Ascending aorta (tissue), 2 donors: ENCODE measurements at regions not wholly inside any gene's neighbourhood (a gene's known extent, or its start where the extent isn't known, plus 50 kb on each side); places are given as distances from the start of the nearest gene placed in this dataset.

Experiments
- DNase-seq, 2 donors: peaks; one replicate each; pipeline ENCODE4 v3.0.0-alpha.2; 2019; ENCODE audit warnings: low spot score in 2 of 2
- H3K27ac ChIP-seq, 2 donors: fragments of 200-600 bp; sonication (generic); one replicate each; pipeline ENCODE4 v1.5.1; 2016 to 2017; ENCODE audit warnings: mild to moderate bottlenecking in 1 of 2
- H3K27me3 ChIP-seq: fragments of 200-600 bp; sonication (generic); one replicate; pipeline ENCODE4 v1.5.1; 2017
- H3K36me3 ChIP-seq, 2 donors: fragments of 200-600 bp; sonication (generic); one replicate each; pipeline ENCODE4 v1.5.1; 2016
- H3K4me1 ChIP-seq, 2 donors: fragments of 200-600 bp; sonication (generic); one replicate each; pipeline ENCODE4 v1.5.1; 2016 to 2017; ENCODE audit warnings: mild to moderate bottlenecking in 1 of 2
- H3K4me3 ChIP-seq, 2 donors: fragments of 200-600 bp; sonication (generic); one replicate each; pipeline ENCODE4 v1.5.1; 2016 to 2017; ENCODE audit warnings: mild to moderate bottlenecking in 1 of 2
- H3K9me3 ChIP-seq, 2 donors: fragments of 200-600 bp; sonication (generic); one replicate each; pipeline ENCODE4 v1.5.1; 2016
- intact Hi-C: fragments of 100-400 bp; cut with DNase I; formaldehyde crosslinking; loops from one replicate; pipeline ENCODE4 v1.15.1; 2023
- TF ChIP-seq, protein P1 (sequence below), 3 experiments: fragments of 200-600 bp in 2 of 3; fragments of 450-650 bp in 1 of 3; sonication (generic) in 2 of 3; IDR thresholded peaks; one replicate each; pipeline ENCODE4 v1.5.1; 2016 to 2019; ENCODE audit warnings: antibody characterized with exemption in 3 of 3, mild to moderate bottlenecking in 1 of 3, moderate library complexity in 1 of 3

DNA sequence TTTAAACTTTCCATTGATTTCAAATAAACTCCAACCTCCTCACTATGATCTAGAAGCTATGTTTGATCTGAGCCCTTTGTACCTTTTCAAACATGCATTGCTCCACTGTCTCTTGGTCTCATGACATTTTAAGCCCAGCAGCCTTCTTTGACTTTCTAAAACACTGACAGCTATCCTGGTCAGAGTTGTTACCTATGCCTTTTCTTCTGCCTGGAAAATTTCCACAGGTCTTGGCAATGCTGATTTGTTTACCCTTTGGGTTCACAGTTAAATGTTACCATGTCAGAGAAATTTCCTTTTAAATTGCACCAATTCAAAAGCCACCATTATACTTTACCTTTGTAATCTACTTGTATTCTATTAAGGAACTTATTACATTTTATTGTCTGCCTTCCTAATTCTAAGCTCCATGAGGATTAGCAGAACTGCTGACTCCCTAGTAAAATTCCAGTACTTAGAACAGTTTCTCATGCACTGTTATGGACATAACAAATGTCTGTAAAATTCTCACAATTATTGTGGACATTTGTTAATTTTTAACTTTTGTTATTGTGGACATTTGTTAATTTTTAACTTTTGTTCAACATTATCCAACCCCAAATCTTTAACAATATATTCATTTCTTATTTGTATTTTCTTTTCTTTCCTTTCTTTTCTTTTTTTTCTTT lies 1064.4 kb downstream of the NCAM2 start:
- TF ChIP-seq, protein P1, sequence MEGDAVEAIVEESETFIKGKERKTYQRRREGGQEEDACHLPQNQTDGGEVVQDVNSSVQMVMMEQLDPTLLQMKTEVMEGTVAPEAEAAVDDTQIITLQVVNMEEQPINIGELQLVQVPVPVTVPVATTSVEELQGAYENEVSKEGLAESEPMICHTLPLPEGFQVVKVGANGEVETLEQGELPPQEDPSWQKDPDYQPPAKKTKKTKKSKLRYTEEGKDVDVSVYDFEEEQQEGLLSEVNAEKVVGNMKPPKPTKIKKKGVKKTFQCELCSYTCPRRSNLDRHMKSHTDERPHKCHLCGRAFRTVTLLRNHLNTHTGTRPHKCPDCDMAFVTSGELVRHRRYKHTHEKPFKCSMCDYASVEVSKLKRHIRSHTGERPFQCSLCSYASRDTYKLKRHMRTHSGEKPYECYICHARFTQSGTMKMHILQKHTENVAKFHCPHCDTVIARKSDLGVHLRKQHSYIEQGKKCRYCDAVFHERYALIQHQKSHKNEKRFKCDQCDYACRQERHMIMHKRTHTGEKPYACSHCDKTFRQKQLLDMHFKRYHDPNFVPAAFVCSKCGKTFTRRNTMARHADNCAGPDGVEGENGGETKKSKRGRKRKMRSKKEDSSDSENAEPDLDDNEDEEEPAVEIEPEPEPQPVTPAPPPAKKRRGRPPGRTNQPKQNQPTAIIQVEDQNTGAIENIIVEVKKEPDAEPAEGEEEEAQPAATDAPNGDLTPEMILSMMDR (IDR thresholded peaks at IDR 0.05) = no peak
- H3K27ac ChIP-seq = no peak overlapping the region
- H3K4me1 ChIP-seq = no peaks in the 10 kb centered on the region
- H3K36me3 ChIP-seq = no peaks in the 10 kb centered on the region
- DNase-seq = no peak
- H3K9me3 ChIP-seq = no peaks in the 10 kb centered on the region
- intact Hi-C loops = no loop called here
- H3K4me3 ChIP-seq = no peak overlapping the region
- no peaks in the 10 kb centered on the region for H3K27me3 ChIP-seq

DNA sequence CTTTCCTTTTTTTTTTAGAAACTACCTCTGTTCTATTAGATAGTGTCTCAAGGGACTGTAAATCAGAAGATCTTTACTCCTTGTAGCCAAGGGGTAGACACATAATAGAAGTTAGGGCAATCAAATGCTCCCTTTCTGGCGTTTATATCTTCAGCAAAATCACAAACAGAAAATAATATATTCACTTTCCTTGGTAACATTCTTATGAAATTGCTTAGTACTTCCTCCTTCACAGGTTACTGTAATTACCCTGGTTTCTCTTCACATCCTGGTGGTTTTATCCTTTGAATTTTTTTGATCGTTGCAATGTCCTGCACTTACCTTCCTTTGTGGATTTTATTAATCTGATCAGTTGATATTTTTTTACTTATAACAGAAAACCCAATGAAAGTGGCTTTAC lies 1064.9 kb downstream of the NCAM2 start:
- intact Hi-C loops = no loop called here
- Histone ChIP-seq H3K27me3 (no peaks in the 10 kb centered on the region), H3K4me3 (no peak overlapping the region), H3K27ac (no peak overlapping the region), H3K9me3 (no peaks in the 10 kb centered on the region), H3K36me3 (no peaks in the 10 kb centered on the region), H3K4me1 (no peaks in the 10 kb centered on the region)
- DNase-seq = no peak
- TF ChIP-seq, protein P1 (IDR thresholded peaks at IDR 0.05) = no peak

DNA sequence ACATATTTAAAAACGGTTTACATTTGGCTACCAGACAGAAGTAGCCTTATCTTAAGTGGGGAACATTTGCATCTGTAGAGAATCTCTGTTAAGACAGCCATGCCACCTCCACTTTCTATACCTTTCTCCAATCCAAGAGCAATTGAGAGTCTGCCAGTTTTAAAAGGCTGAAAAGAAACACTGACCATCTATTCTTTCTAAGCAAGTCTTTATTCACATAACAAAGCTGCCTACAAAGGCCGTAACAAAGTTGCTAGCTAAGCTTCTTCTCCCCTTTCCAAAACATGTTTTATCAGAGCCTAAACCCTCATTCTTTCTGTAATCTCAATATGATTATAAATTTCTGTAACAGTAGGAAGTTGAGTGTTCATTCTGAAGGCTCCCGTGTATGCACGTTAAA lies 1078.3 kb downstream of the NCAM2 start:
- intact Hi-C loops = no loop called here
- H3K4me1 ChIP-seq = no peaks in the 10 kb centered on the region
- no peaks in the 10 kb centered on the region for H3K27me3 ChIP-seq
- H3K4me3 ChIP-seq = no peak overlapping the region
- no peak overlapping the region for H3K27ac ChIP-seq
- TF ChIP-seq, protein P1 (IDR thresholded peaks at IDR 0.05) = no peak
- no peaks in the 10 kb centered on the region for H3K36me3 ChIP-seq
- no peak for DNase-seq
- no peaks in the 10 kb centered on the region for H3K9me3 ChIP-seq

DNA sequence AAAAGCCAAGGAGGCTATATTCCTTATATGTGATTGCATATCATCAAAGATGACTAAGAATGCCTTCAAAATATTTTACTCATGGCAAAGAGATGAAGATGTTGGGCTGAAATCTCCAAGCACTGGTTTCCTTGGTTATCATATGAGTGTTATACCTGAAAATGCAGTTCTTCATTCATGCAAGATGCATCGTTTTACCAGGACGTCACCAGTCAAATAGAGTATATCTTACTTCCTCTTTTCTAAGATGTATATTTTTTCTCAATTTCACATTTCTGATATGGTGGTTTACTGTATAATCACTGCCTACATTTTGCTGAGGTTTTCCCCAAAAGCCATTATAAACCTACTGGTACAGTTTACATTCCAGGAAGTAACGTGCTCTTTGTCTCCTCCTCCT lies 1085.7 kb downstream of the NCAM2 start:
- H3K4me1 ChIP-seq = no peaks in the 10 kb centered on the region
- H3K9me3 ChIP-seq = no peaks in the 10 kb centered on the region
- H3K27ac ChIP-seq = no peak overlapping the region
- H3K36me3 ChIP-seq = no peaks in the 10 kb centered on the region
- H3K4me3 ChIP-seq = no peak overlapping the region
- intact Hi-C loops = no loop called here
- TF ChIP-seq, protein P1 (IDR thresholded peaks at IDR 0.05) = no peak
- no peak for DNase-seq
- no peaks in the 10 kb centered on the region for H3K27me3 ChIP-seq

DNA sequence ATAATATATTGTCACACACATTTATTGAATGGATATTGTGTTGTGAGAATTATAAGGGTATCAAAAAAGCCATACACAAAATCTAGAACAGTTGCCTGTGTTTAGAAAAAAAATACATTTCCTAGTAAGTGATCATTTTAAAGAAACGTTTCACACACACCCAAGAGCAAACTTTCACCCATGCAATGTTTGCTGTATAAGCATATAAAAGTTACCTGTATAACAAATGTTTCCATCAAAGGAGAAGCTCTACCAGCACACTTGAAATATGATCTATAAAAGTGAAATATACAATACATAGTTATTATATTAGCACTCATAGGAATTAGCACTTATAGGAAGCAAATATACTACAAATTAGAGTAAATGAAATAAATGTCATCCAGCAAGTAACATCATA lies 1098.1 kb downstream of the NCAM2 start:
- no peak for DNase-seq
- no peak overlapping the region for H3K4me3 ChIP-seq
- no peaks in the 10 kb centered on the region for H3K36me3 ChIP-seq
- H3K27me3 ChIP-seq = no peaks in the 10 kb centered on the region
- intact Hi-C loops = no loop called here
- H3K27ac ChIP-seq = no peak overlapping the region
- TF ChIP-seq, protein P1 (IDR thresholded peaks at IDR 0.05) = no peak
- H3K9me3 ChIP-seq = no peaks in the 10 kb centered on the region
- no peaks in the 10 kb centered on the region for H3K4me1 ChIP-seq
